SU-DHL-6 (cell line): ENCODE measurements at regions not wholly inside any gene's neighbourhood (a gene's known extent, or its start where the extent isn't known, plus 50 kb on each side); places are given as distances from the start of the nearest gene placed in this dataset.

ENCODE experiments used
- EZH2phosphoT487 ChIP-seq: fragments of 200-600 bp; sonication (generic), shearing (Covaris generic); conservative IDR thresholded peaks from 2 replicates; pipeline ENCODE4 v1.6.1; 2018; ENCODE audit warnings: mild to moderate bottlenecking, antibody characterized with exemption, low read length, moderate library complexity, mixed read lengths
- TF ChIP-seq, protein P1 (sequence below): fragments of 200-600 bp; sonication (generic); IDR thresholded peaks from one replicate; pipeline ENCODE4 v1.5.1; 2017; ENCODE audit warnings: antibody characterized with exemption, mild to moderate bottlenecking, low read length, moderate library complexity; ENCODE audit not compliant: insufficient read depth, poor library complexity, severe bottlenecking

DNA sequence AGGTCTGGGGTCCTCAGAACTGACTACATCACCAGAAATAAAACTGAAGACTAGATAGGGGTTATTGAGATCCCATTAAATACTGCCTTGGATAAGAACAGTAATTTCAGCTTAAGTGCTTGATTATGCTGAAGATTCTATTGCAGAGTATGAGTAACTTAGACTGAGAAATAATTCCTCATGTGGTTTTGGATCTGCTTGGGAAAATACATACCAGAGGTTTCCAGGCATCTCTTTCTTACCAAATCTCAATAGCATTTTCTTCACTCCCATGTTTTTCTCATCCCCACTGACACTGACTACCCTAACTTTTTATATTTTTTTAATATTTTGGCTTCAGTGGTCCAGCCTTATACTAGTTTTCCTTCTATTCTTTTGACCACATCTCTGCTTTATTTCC, 92.0 kb upstream of the TEX13D start:
- TF ChIP-seq, protein P1, sequence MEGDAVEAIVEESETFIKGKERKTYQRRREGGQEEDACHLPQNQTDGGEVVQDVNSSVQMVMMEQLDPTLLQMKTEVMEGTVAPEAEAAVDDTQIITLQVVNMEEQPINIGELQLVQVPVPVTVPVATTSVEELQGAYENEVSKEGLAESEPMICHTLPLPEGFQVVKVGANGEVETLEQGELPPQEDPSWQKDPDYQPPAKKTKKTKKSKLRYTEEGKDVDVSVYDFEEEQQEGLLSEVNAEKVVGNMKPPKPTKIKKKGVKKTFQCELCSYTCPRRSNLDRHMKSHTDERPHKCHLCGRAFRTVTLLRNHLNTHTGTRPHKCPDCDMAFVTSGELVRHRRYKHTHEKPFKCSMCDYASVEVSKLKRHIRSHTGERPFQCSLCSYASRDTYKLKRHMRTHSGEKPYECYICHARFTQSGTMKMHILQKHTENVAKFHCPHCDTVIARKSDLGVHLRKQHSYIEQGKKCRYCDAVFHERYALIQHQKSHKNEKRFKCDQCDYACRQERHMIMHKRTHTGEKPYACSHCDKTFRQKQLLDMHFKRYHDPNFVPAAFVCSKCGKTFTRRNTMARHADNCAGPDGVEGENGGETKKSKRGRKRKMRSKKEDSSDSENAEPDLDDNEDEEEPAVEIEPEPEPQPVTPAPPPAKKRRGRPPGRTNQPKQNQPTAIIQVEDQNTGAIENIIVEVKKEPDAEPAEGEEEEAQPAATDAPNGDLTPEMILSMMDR: no peak
- TF ChIP-seq EZH2phosphoT487: no peak
